NCI-H1694 treated with DMSO at 0.1 percent for 48 hours (cell line): ENCODE measurements at regions not wholly inside any gene's neighbourhood (a gene's known extent, or its start where the extent isn't known, plus 50 kb on each side); places are given as distances from the start of the nearest gene placed in this dataset.
"Not testable (repeated sequence)": the region's sequence is repeated elsewhere in the genome, so short reads cannot be mapped to it uniquely, and the experiment has no call there.

Experiments
- DNase-seq: peaks from one replicate; lab custom pipeline; 2025; lab: John Stamatoyannopoulos, UW

- DNase-seq: no peak
These were observed 379.0 kb upstream of the GOT2 start for GRCh38 chr16:59113004-59113670.

DNA sequence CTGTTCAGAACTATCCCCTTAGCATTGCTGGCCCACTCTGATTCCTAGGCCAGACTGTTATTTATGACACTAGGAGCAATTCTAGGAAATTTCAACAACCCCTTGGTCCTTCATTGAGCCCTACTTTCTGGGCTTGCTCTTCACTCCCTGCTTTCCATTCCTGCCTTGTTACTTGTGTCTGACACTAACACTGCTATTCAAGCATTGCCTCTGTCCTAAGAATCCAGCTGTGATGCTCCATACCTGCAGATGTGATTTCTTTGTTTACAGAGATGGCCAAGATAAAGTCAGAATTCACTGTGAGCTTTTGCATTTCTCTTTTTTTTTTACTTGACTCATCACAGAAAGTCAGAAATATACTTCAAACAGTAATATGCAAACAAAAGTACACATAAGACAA lies 377.2 kb upstream of the GOT2 start:
- no peak for DNase-seq

DNA sequence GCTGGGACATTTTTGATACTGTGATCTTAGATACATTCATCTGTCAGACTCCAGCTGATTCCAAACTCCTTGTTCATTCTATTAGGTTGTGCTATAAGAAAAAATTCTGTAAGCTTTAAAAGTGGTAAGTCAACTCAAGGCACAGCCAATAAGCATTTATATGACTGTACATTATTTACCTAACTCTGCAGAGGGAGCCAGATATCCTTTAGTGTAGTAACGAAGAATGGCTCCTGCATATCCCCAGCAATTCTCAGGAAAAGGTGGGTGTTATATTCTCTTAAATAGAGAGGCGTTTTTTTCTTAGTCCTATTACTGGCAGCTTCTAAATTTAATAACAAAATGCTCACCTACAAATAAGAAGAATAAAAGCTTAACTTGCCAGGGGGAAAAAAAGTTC lies 374.3 kb upstream of the GOT2 start:
- no peak for DNase-seq

DNA sequence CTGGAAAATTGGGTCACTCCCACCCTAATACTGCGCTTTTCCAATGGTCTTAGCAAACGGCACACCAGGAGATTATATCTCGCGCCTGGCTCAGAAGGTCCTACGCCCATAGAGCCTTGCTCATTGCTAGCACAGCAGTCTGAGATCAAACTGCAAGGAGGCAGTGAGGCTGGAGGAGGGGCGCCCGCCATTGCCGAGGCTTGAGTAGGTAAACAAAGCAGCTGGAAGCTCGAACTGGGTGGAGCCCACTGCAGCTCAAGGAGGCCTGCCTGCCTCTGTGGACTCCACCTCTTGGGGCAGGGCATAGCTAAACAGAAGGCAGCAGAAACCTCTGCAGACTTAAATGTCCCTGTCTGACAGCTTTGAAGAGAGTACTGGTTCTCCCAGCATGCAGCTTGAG lies 362.6 kb upstream of the GOT2 start:
- not testable (repeated sequence) for DNase-seq

GRCh38 chr16:59090541-59090940 lies 356.4 kb upstream of the GOT2 start:
- DNase-seq: no peak

- DNase-seq: no peak
These were observed 354.3 kb upstream of the GOT2 start for GRCh38 chr16:59088431-59088830.

GRCh38 chr16:59087641-59088040 lies 353.5 kb upstream of the GOT2 start:
- no peak for DNase-seq

GRCh38 chr16:59067205-59067604 lies 333.1 kb upstream of the GOT2 start:
- DNase-seq: no peak

DNA sequence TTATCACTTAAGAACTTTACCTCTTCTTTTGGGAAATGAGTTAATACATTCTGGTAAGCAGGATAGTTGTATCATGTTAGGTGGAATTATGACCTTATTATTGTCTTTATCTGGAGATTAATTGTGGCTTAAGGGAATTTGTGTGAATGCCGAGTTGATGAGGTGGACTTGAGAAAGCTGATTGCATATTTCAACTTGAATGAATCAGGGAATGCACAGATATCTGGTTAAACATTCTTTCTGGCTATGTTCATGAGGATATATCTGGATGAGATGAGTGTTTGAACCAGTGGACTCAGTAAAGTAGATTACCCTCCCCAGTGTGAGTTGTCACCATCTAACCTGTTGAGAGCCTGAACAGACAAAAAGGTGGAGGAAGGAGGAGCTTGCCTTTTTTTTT lies 326.1 kb upstream of the GOT2 start:
- DNase-seq: no peak

DNA sequence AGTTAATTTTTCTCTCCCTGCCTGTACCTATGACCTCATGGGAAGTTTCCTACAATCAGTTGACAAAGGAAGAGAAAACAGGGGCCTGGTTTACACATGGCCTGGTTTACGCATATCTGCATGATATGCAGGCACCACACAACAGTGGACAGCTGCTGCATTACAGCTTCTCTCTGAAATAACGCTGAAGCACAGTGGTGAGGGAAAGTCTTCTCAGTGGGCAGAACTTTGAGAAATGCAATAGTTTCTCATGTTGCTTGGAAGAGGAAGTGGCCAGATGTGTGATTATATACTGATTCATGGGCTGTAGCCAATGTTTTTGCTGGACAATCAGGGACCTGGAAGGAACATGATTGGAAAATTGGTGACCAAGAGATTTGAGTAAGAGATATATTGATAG lies 324.1 kb upstream of the GOT2 start:
- DNase-seq: no peak

- no peak for DNase-seq
These were observed 319.8 kb upstream of the GOT2 start for GRCh38 chr16:59053911-59054310.

- DNase-seq: no peak
These were observed 318.1 kb upstream of the GOT2 start for GRCh38 chr16:59052231-59052630.

DNA sequence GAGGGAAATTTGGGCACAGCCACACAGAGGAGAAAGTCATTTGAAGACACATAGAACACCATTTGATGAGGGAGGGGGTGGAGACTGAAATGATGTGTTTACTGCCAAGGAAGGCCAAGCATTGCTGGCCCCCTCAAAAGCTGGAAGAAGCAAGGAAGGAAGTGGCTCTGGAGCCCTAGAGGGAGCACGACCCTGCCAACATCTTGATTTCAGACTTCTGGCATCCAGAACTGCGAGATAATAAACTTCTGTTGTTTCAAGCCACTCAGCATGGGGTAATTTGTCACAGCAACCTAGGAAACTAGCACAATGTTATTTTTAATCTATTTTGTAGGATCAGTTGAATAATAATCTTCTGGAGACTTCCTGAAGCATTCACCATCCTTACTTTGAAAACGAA lies 314.8 kb upstream of the GOT2 start:
- DNase-seq: no peak

DNA sequence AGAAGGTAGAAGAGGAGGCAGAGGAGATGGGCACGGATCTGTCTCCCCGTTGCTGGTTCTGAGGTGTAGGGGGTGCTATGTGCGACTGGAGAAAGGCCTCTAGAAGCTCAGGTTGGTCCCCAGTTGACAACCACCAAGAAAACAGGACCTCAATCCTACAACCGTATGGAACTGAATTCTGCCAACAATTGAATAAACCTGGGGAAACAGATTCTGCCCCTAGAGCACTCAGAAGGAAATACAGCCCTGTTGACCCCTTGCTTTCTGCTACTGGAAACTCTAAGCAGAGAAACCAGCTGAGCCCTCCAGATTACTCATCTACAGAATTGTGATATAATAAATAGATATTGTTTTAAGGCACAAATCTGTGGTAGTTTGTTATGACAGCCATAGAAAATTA lies 313.0 kb upstream of the GOT2 start:
- DNase-seq: no peak

DNA sequence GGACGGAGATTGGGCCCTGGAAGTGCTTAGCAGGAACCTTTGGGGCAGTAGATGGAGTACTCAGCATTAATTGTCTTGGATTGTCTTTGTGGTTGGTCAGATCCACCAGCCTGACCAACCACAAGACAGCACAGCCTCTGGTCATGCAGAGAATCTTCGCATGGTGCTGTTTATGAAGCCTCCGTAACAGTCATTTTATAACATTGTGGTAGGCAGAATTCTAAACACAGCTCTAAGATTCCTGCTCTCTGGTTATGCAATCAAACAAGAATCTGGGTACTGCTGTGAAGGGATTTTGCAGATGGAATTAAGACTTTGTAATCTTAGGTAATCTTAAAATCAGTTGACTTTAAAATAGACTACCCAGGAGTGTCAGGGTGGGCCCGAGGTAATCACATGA lies 312.2 kb upstream of the GOT2 start:
- no peak for DNase-seq

DNA sequence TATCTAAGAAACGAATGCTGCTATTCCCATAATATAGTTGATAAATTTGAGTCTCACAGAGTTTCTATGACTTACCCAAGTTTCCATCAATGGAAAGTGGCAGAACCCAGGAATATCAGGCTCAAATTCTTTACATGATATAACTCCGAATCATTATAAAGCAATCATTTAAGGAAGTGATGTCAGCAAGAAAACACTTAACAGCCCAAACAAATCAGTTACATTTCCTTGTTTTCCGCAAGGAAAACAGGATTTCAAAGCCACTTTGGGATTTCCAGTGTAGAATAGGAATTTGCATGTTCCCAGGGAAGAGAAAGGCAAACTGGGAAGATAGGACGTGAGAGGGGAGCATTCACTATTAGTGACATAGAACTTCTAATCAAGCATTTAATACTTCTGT lies 311.4 kb upstream of the GOT2 start:
- DNase-seq: no peak

DNA sequence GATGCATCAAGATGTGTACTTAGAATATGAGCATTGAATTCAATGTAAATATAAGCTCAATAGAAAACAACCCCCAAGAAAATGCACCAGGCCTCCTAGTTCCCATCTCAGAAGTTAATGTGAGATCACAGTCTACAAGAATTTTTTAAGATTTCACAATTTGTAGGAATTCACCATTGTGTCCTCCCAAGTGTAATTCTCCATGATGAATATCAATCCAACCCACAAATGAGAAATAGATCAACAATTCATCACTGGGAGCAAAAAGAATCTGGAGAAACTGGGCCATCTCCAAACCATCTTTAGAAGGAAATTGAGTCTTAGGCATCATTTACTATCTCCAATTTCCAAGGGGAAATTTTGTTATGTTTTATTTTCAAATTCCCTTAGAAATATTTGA lies 310.5 kb upstream of the GOT2 start:
- no peak for DNase-seq

DNA sequence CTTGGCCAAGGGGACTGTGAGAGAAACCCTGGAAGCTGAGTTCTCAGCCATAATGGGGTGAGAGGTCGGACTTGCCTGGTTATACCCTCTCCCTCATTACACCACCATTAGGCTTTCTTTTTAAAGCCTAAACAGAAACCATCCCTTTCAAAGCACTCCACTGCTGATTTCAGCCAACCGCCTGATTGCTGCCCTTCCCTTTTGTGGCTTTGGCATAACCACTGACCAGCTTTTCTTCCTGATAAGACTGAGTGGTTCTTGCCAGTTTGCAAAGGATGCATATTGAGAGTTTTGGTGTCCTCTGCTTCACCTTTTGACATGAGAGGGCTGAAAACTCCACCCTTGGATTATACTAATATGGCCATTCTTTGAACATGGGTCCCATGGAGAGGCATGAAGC lies 308.2 kb upstream of the GOT2 start:
- DNase-seq: no peak

DNA sequence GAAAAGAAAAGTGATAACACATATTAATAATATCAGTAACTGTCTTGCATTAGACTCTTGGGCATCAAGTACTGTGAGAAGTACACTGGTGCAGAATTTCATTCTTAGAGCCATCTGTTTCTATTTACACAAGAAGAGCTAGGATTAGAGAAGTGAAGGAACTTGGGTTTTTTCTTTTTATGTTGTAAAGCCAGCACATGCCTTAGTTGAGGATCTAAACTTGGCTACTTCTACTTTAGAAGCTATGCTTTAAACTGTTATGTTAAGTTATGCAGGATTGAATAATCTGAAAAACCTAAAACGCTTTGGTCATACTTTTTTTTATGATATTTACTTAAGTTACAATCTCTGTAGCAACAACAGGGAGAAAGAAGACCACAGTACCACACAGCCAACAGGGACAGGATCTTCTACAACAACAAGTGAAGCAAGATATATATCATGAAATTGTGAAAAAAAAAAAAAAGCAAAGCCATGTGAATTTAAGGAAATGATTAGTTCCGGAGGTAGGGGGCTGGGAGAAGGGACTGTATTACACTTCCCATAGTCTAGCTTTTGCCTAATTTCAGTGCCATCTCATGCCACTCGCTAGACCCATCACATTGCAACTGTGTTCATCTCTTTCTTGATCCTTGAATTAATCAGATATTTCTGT lies 305.1 kb upstream of the GOT2 start:
- no peak for DNase-seq

GRCh38 chr16:59030923-59031485 lies 296.9 kb upstream of the GOT2 start:
- no peak for DNase-seq

DNA sequence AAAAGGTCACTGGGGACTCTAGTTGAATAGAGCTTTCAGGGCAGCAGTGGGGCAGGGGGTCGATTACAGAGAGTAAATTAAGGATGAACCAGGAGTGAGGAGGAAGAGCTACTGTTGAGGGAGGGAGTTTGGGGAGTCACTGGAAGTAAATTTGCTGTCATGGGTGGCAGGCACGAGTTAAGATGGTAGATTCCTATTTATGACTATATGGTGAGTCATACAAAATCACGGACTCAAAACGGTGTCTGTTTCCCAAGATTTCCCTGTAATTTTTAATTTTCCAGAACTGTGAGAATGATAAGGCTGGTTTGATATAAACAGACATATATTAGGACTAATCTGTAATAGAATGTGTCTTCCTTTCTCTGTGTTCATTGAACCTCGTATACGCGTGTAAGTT lies 287.6 kb upstream of the GOT2 start:
- DNase-seq: no peak

- no peak for DNase-seq
These were observed 279.8 kb upstream of the GOT2 start for GRCh38 chr16:59013930-59014329.

DNA sequence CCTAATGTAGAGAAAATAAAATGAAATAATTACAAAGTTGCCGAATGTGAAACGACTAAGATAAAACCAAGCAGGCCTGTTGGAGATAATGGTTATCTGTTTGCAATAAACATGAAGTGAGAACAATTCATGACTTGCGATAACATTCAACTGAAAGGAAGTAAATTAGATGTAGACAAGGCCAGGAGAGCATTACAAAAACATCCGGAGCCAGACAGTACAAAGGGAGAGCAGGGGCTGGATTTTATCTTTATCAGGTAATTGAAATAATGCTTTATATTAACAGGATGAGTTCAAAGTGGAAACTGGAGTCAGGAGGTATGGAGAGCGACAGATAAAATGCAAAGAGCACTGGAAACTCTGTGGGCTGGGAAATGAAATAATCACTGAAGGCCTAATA lies 265.6 kb upstream of the GOT2 start:
- DNase-seq: no peak

DNA sequence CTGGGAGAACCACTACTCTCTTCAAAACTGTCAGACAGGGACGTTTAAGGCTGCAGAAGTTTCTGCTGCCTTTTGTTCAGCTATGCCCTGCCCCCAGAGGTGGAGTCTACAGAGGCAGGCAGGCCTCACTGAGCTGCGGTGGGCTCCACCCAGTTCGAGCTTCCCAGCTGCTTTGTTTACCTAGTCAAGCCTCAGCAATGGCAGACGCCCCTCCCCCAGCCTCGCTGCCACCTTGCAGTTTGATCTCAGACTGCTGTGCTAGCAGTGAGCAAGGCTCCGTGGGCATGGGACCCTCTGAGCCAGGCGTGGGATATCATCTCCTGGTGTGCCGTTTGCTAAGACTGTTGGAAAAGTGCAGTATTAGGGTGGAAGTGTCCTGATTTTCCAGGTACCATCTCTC lies 258.6 kb upstream of the GOT2 start:
- not testable (repeated sequence) for DNase-seq
